Fibroblast of skin of scalp (primary cell): ENCODE measurements at regions not wholly inside any gene's neighbourhood (a gene's known extent, or its start where the extent isn't known, plus 50 kb on each side); places are given as distances from the start of the nearest gene placed in this dataset.
"Not testable (repeated sequence)": the region's sequence is repeated elsewhere in the genome, so short reads cannot be mapped to it uniquely, and the experiment has no call there.

ENCODE experiments used
- DNase-seq: peaks from one replicate; pipeline ENCODE4 v3.0.0-alpha.2; 2013

GRCh38 chr4:126750723-126751122 lies 882.0 kb upstream of the INTU start:
- no peak for DNase-seq

GRCh38 chr4:126752126-126752525 lies 880.6 kb upstream of the INTU start:
- DNase-seq, result no peak

GRCh38 chr4:126752702-126753101 lies 880.1 kb upstream of the INTU start:
- DNase-seq, result no peak

DNA sequence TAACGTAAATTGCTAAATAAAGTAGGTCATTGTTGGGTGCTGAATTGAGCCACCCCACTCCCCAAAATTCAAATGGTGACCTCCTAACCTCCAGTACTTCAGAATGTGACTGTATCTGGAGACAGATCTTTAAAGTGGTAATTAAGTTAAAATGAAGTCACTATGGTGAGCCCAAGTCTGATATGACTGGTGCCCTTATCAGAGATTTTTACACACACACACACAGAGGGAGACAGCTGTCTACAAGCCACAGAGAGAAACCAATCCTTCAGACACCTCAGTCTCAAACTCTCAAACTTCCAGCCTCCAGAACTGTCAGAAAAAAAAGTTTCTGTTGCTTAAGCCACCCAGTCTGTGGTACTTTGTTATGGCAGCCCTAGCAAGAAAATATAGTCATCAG lies 879.2 kb upstream of the INTU start:
- DNase-seq, result no peak

DNA sequence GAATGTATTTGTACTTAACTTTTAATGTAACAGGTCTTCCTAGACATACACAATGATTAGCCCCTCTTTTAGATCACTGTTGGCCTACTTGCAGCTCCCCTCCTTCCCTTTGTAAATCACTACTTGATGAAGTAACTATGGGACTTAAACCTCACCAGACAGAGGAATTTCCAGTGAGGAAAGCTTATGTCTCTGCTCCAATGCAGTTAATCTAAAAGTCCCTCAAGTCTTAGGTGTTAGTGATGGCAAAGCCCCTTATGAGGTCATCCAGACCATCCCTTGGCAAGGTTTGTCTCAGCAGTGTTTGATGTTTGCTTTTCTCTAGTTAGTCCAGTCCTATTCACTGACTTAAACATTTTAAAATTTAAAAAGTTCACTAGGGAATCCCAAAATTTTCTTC lies 877.3 kb upstream of the INTU start:
- DNase-seq, result no peak

DNA sequence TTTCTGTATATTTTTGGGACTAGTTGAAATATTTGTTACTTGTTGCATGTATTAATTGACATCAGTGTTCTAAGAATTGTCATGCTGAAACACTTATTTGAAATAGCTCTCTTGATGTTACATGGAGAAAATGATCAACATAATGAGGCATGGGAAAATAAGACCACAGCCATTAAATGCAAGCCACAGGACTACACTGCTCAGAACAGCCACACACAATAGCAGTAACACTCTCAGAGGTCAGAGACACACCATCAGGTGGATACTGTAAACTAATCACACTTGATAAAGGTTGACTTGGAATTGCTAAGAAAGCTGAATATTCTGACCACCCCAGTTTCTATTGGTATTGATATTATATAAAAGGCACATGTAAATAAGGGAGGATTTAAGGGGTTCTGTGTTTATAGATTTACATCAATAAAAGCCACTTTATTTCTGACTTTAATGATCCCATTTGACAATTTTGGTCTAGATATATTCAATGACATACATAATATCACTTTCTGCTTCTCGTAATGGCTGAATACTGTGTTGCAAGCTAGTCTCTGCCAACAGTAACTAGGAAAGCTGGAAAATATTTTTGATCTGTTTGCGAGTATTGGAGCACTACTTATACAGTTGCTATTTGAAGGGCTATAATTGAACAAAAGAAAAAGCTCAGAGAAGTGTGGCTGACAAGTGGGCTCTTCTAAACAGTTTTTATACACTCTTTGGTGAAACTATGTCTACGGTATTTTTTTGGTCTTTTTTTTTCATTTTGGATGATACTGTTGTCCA lies 876.5 kb upstream of the INTU start:
- no peak for DNase-seq

GRCh38 chr4:126757219-126757618 lies 875.5 kb upstream of the INTU start:
- no peak for DNase-seq

GRCh38 chr4:126758493-126758892 lies 874.3 kb upstream of the INTU start:
- DNase-seq, result no peak

- DNase-seq, result no peak
These were observed 870.7 kb upstream of the INTU start for GRCh38 chr4:126761947-126762662.

DNA sequence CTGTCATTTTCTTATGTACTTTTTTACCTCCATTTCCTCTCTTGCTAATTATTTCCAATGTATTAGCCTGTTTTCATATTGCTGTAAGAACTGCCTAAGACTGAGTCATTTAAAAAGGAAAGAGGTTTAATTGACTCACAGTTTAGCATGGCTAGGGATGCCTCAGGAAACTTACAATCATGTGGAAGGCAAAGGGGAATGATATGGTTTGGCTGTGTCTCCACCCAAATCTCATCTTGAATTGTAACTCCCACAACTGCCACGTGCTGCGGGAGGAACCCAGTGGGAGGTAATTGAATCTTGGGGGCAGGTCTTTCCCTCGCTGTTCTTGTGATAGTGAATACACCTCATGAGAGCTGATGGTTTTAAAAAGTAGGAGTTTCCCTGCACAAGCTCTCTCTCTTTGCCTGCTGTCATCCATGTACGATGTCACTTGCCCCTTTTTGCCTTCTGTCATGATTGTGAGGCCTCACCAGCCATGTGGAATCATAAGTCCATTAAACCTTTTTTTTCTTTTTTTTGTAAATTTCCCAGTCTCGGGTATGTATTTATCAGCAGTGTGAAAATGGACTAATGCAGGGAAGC lies 870.0 kb upstream of the INTU start:
- no peak for DNase-seq

DNA sequence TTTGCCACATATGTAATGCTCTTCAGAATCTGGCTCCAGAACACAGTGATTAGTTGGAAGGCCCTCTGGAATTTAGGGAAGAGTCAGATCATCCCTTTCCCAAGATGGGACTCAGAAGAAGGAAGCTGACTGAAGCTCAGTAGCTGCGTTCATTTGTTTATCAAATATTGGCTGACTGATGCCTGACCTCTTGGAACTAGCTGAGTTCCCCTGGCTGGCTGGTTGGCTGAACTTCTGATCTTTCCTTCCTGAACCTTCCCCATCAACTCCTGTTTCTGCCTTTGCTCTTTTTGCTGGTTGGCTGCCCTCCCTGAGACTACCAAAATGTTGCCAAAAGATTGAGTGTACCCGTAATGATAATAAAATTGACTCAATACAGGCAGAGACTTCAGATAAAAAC lies 866.5 kb upstream of the INTU start:
- no peak for DNase-seq

DNA sequence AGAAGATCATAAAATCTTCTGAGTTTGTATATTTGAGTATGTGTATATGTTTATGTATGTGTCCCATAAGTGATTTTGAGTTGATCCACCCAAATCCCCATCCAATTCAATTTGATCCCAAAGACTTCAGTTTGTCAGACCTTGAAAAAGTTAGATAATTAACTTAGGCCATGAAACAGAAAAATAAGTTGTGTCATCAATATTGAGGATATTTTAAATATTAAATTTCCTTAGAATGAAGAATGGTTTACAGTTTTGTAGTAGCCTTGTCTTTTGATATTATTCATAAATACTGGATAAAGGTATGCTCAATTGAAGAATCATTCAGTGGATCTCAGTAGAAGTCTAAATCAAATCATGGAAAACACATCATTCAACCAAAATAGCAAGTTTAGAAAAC lies 864.4 kb upstream of the INTU start:
- no peak for DNase-seq

DNA sequence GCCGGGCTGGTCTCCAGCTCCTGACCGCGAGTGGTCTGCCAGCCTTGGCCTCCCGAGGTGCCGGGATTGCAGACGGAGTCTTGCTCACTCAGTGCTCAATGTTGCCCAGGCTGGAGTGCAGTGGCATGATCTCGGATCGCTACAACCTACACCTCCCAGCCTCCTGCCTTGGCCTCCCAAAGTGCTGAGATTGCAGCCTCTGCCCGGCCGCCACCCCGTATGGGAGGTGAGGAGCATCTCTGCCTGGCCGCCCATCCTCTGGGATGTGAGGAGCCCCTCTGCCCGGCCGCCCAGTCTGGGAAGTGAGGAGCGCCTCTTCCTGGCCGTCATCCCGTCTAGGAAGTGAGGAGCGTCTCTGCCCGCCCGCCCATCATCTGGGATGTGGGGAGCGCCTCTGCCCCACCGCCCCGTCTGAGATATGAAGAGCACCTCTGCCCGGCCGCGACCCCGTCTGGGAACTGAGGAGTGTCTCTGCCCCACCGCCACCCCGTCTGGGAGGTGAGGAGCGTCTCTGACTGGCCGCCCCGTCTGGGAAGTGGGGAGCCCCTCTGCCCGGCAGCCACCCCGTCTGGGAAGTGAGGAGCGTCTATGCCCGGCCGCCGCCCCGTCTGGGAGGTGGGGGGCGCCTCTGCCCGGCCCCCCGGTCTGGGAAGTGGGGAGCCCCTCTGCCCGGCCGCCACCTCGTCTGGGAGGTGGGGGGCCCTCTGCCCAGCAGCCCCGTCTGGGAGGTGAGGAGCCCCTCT lies 861.8 kb upstream of the INTU start:
- not testable (repeated sequence) for DNase-seq

GRCh38 chr4:126771618-126772017 lies 861.1 kb upstream of the INTU start:
- not testable (repeated sequence) for DNase-seq

DNA sequence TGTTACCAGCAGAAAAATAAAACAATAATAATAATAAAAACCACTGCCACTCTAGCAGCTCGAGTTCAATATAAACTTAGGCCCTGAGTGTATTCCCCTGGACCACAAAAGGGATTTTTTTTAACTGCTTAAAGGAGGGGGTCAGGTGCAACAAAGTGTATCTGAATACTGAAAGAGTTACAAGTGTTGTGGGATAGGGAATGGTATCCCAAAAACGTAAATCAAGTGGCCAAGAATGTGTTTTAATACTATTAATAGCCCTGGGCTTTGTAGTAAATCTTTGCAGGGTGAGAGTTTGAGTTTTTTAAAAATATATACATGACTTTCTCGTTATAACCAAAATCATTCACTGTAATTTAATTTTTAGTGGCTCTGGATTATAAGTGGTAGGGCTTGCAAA lies 860.1 kb upstream of the INTU start:
- DNase-seq, result peak; percentile 31

DNA sequence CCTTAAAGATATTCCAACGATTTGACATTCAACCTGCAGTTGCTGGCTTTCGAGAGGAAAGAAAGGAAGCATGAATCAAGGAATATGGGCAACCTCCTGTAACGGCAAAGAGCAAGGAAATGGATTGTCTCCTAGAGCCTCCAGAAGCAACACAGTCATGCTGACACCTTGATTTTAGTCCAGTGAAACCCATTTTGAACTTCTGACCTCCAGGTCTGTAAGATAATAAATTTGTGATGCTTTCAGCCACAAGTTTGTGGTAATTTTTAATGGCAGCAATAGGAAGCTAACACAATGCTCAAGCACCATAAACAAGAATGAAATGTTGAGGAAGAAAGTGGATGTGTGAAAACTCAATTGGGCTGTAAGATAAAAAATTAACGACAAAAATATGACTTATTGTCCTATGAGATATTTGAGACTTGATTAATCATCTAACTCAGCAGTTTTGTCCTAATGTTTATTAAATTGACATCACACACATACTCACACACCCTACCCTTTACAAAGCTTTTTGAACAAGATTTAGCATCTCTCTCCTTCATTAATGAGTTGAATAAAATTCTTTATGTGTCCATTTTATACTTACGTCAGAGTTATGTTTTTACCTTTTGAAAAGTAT lies 857.2 kb upstream of the INTU start:
- no peak for DNase-seq

DNA sequence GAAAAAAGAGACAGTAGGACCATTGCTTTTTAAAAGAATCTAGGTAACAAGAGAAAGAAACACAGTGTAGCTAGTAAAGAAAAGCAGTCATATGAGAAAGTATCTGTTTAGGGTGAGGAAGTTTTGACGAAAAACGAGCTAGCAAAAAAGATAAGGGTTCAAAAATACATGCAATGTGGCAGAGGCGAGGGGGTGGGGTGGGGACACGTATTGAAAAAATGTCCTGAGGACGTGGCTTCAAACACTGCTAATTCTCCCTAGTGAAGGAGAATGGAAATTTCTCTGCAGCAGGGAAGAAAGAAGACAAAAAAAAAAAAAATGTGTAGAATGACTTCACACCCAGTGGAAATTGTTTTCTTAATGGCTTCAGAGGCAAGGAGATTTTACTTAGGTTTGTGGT lies 856.4 kb upstream of the INTU start:
- peak; percentile 17 for DNase-seq

DNA sequence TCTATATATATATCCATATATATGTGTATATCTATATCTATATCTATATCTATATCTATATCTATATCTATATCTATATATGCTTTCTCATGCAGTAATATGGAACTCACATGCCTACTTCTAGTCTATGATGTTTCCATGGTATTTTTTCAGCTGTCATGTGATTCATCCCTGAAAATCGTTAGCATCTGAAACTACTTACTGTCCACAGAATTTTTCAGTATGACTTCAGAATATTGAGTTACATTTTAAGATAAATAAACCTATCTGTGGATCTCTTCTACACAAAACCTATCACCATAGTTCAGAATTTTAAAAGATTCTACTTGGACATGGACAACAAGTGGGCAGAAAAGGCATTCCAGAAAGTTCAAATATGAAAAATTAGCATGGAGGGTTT lies 855.1 kb upstream of the INTU start:
- DNase-seq, result peak; percentile 91

DNA sequence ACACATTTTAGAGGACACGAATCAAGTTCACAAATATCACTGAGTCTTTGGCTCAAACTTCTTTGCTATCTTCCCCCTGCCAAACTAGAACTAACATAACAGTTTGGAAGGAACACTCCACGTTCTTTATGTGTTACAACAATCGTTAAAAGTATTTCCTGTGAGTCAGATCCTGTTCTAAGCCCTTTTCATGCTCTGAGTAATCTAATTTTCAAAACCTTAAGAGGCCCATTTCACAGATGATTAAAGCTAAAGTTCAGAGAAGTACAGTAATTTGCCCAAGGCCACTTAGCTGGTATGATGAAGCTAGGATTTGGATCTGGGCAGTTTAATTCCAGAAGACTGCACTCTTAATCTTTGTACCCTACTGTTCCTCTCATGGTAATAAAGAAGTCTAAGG lies 854.4 kb upstream of the INTU start:
- DNase-seq, result peak; percentile 80

- no peak for DNase-seq
These were observed 853.8 kb upstream of the INTU start for GRCh38 chr4:126779001-126779400.

DNA sequence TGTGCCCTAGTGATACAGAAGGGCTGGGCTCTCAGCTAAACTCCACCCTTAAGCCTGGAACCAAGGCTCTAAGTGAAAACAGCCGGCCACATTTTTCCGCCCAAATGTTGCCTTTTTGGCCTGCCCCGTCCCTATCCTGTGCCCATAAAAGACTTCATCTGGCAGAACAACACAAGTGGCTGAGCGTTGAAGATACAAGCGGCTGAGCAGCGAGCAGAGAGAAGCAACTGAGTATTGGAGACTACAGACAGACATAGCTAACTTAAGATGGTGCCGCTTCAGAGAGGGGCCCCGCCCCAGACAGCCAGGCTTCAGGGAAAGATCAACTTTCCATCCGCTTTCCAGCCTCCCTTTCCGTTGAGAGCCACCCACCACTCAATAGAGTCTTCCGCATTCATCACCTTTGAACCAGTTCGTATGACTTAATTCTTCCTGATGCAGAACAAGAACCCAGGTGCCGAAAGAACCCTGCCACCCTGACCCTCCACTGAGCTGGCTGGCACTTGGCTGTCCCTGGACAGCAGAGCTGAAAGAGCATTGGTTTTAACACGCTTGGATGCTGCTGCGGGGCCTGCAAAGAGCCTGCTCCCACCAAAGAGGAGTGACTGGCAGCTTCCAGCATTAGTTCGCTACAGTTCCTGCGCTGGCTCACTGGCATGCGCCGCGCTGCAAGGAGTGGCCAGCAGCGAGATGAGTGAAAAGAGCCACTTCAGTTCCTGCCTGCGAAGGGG lies 853.2 kb upstream of the INTU start:
- DNase-seq, result peak; percentile 32

GRCh38 chr4:126783191-126783590 lies 849.6 kb upstream of the INTU start:
- no peak for DNase-seq
